Transverse colon (tissue), 3 donors: ENCODE measurements at regions not wholly inside any gene's neighbourhood (a gene's known extent, or its start where the extent isn't known, plus 50 kb on each side); places are given as distances from the start of the nearest gene placed in this dataset.

Experiments
- EP300 ChIP-seq: sonication (generic); formaldehyde crosslinking; IDR thresholded peaks from one replicate; pipeline ENCODE4 v1.6.1; 2017; ENCODE audit warnings: antibody characterized with exemption, low read depth
- POLR2A ChIP-seq: fragments of 450-650 bp; IDR thresholded peaks from one replicate; pipeline ENCODE4 v1.6.1; 2016; ENCODE audit warnings: antibody characterized with exemption, mild to moderate bottlenecking, moderate library complexity
- TF ChIP-seq, protein P1 (sequence below), 5 experiments: fragments of 200-600 bp in 3 of 5; fragments of 450-650 bp in 2 of 5; sonication (generic) in 3 of 5; IDR thresholded peaks; 1 replicate in 2 of 5; 2 replicates in 3 of 5; pipeline ENCODE4 v1.5.1; 2016 to 2017; ENCODE audit warnings: antibody characterized with exemption in 5 of 5, inconsistent platforms in 3 of 5, mild to moderate bottlenecking in 2 of 5, moderate library complexity in 1 of 5

DNA sequence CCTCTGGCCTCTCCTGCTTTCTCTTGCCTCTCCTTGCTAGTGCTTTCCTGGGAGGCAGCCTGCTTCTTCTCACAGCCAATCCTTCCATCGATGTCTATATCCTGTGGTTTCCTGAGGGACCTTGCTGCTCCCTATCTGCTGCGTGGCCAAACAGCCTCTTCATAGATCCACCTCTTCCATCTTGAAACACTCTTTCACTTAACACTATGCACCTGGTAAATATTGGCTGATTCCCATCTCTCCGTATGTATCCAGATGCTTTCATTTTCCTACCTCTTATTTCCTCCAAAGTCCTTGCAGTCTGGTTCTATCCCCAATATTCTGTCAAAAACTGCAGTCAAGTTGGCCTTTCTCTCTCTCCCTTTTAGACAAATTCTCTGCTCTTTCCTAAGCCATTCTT, 205.2 kb upstream of the CFAP20DC start:
- TF ChIP-seq, protein P1, sequence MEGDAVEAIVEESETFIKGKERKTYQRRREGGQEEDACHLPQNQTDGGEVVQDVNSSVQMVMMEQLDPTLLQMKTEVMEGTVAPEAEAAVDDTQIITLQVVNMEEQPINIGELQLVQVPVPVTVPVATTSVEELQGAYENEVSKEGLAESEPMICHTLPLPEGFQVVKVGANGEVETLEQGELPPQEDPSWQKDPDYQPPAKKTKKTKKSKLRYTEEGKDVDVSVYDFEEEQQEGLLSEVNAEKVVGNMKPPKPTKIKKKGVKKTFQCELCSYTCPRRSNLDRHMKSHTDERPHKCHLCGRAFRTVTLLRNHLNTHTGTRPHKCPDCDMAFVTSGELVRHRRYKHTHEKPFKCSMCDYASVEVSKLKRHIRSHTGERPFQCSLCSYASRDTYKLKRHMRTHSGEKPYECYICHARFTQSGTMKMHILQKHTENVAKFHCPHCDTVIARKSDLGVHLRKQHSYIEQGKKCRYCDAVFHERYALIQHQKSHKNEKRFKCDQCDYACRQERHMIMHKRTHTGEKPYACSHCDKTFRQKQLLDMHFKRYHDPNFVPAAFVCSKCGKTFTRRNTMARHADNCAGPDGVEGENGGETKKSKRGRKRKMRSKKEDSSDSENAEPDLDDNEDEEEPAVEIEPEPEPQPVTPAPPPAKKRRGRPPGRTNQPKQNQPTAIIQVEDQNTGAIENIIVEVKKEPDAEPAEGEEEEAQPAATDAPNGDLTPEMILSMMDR (IDR thresholded peaks at IDR 0.05), result no peak
- TF ChIP-seq POLR2A, result no peak
- TF ChIP-seq EP300, result no peak
